Stimulated activated CD4-positive, alpha-beta T cell treated with anti-CD3 and anti-CD28 coated beads, Interleukin-1b, Interleukin-23, amount 100 ng/mL, for 4 hours (primary cell): ENCODE measurements at regions not wholly inside any gene's neighbourhood (a gene's known extent, or its start where the extent isn't known, plus 50 kb on each side); places are given as distances from the start of the nearest gene placed in this dataset.

Source experiments
- DNase-seq, 2 donors: peaks; one replicate each; pipeline ENCODE4 v3.0.0-alpha.2; 2020; ENCODE audit warnings: low read depth in 2 of 2

DNA sequence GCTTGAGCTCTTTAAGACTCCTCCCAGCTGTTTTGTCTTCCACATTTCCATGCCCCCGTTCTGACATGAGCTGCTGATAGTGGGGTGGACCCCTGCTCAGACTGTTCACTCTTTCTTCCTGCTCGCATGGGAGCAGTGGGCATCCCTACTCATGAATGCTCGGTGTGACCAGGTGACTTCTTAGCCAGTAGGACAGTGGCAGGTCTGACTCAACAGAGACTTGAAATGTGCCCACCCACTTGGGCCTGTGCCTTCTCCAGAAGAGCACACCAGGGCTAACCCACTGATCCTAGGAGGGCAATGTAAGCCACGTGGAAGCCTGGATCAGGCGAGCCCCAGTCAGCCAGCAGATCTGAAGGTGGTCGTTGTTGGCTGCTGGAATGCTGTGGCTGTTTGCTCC, 582.0 kb downstream of the QKI start:
- no peak for DNase-seq

DNA sequence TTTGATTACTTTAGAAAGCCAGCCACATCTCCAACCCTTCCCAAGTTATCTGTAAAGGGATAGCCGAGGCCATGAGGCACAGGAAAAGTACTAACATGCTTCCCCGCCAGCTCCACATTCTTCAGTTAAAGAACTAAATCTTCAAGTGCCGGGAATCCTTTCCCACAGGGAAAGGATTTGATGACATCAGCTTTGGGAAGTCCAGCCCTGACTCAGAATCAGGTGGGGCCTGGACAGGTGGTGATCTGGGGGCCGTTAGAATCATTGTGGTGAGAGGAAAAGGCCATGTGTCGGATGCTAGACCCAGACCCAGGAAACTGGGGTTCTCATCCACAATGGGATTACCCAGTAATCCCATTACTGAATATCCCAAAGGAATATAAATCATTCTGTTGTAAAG, 580.0 kb downstream of the QKI start:
- DNase-seq, result no peak

DNA sequence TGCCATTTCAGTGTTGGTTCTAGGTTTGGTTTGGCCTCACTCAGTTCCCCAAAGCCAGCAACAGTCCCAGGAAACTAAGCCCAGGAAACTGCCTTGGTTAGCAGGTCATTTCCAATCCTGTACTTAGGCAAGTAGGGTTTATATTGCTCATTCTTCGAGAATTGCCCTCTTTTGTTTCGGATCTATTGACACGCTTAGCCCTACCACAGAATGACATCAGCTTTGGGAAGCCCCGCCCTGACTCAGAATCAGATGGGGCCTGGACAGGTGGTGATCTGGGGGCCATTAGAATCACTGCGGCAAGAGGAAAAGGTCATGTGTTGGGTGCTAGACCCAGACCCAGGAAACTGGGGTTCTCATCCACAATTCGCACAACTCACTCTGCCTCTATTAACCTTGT, 578.2 kb downstream of the QKI start:
- DNase-seq, result no peak

DNA sequence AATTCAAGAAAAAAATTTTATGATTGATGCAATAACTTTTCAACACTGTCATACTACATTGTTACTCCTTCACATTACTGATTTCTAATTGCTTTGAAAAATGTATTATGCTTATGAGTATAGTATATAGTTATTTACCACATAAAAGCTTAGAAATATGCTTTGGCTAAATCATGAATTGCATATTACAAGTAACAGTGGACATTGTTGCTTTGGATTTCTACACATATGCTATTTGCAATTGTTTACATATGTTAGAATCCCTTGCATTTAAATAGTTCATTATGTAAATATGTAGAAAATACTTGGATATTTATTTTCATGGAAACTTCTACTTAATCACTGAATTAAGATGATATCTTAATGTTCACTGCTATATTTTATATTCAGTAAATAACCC, 577.5 kb downstream of the QKI start:
- DNase-seq, result no peak

DNA sequence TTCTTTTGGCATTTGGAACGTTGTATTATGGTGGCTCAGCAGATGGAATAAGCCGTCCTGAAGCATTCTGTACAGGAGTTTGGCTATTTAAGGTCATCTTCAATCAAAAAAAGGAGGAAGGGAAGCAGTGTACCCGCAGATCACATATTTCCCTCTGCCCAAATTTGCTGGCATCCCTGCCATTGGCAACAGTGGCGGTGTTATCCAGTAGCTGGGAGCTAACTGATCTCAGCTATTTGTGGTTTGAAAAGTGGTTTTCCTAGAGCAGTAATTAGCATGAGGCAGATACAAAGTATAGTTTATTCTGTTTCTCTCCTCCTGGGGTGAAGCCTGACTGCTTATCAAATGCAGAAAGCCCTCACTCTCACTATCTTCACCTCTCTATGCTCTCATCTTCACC, 576.8 kb downstream of the QKI start:
- no peak for DNase-seq

DNA sequence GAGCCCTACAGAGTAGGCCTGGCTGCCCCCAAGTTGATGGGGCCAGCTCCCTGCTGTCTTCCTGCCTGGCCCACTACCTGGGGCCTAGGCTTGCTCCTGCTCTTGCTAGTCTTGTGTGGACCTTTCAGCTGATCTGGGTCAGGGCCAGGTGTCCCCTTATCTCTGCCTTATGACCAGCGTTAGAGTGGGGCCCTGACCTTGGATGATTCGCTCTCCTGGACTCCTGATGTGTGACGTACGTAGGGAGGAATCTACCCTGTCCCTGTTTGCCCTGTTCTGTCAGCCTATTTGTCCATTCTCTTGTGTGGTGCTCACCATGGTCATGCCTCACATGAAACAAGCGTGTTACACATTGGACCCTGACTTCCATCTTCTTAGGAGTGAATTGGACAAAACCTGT, 571.8 kb downstream of the QKI start:
- DNase-seq, result no peak

DNA sequence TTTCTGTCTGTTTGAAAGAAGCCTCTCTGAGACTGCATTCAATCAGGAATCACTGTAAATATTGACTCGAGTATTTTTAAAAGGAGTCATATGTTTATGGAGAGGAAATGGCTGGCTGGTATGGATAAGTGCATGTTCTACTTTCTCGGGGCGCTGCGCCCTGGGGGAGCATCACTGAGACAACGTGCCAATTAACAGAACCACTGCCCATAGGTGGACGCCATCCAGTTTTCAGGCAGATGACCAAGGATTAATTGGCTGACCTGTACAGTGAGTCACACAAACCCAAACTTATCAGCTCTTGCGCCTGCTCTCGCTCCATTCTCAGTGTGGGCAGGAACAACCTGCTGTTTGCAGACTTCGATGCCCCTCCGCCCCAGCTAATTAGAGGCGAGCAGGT, 571.2 kb downstream of the QKI start:
- no peak for DNase-seq

DNA sequence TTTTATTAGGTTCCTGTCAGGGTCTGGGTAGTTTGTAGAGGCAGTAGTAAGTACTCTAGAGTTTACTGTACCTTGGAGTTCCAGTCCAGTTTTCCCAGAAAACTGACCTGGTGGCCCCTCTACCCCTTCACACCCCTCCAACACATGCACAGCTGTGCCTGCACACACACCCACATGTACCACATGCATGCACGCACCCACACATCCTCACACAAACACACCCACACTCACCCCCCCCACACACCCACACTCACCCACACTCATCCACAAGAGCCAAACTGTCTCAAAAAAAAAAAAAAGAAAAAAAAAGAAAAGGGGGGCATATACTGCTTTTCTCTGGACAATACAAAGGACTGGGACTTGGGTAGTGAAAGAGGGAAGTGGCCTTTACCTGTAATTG, 570.5 kb downstream of the QKI start:
- DNase-seq, result no peak

DNA sequence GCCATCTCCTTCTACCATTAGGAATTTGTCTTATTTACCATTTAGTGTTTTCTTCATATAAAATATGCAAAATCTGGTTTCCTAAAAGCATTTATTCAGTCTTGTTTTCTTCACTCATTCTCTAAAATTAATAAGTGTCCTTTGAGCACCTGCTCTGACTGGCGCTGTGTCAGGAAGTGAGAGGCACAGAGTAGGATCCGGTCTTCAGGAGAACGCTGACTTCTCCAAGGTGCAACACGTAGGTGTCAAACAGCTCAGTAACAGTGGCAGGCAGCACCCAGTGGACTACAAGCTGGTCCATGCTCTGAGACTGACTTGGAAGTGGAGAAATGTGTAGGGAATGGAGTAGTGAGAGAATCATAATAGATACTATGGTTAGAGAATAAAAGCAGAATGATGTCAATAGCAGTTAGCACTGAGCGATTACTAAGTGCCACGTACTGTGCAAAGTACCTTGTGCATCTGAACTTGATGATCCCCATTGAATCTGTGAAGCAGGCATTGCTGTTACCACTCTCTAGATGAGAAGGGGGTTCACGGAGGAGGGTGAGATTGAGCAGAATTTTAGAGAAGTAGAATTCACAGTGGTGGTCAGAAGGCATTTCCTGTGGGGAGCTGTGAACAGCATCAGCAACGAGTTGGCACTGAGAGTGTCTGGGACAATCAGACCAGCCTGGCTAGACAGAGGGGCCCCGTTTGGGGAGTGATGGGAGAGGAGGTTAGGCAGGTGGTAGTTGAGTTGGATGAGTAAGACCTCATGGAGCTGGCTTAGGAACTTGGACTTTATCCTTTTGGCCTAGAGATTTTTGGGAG, 569.8 kb downstream of the QKI start:
- DNase-seq, result no peak

DNA sequence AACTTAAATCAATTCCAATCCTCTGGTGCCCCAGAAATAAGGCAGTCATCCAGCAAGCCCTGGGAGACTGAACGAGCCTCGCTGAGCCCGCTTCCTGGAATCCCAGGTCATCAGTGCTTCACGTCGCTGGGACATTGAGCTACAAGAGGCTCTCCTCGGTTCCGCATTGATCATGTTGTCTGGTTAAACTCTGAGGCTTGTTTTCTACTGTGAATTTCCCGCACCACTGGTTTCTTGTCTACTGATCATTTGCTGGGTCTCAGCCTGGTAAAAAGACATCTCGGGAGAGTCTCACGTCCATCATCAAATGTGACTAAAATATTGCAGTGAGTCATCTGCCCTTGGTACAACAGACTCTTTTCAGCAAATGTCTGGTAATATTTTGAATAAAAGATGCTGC, 569.2 kb downstream of the QKI start:
- no peak for DNase-seq

DNA sequence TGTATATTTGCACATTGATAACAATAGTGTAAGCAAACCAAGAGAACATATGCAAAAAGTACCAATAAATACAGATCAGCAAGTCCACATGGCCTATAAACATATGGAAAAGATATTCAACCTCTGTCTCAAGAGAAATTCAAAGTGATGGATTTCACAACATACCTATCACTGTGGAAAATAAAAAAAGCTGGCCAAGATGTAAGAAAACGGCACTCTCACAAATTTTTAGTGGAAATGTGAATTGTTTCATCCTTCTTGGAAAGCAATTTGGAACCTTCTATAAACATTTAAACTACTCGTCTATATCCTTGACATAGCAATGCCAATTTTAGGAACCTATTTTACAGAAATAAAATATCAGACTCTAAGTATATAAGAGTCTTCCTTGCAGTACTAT, 559.8 kb downstream of the QKI start:
- DNase-seq, result no peak

DNA sequence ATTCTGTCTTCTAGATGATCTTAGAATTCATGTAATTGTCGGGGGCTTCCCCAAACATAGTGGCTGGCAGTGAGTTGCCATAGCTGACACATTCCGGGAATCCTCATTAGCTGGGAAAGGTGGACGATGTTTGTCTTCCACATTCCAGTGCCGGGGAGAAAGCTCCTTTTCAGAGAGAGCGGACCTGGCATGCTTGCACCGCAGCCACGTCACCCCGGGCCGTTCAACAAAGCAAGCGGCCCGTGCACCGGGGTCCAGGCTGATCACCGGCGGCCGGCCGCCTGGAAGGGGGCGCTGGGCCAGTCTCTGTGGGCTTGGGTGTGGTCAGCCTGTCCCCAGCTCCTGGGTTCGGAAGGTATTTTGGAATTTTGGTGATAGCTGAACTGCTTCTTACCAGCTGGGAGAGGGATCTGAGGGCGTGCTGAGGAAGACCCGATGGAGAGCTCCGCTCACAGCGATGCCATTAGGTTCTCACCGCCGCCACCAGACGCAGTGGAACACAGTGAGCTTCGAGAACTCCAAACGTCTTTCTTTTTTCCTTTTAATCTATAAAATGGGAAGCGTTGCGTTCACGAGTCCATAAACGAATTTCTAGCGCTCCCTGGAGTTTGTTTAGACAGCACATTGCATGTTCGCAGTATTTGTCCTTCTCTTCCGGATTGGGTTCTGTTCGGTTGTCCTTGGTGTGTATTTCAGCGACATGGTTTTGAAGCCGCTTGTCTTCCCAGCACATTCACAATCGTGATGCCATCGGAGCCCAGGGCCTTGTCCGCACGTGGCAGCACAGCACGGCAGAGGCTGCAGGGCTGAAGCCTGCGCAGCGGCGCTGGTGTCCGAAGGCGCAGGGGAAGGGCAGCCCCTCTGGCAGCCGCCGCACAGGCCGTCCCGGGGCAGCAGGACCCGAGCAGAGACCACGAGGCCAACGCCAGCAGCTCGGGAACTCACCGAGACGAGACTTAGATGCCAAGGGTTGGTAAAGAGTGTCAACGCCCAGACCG, 557.6 kb downstream of the QKI start:
- no peak for DNase-seq

DNA sequence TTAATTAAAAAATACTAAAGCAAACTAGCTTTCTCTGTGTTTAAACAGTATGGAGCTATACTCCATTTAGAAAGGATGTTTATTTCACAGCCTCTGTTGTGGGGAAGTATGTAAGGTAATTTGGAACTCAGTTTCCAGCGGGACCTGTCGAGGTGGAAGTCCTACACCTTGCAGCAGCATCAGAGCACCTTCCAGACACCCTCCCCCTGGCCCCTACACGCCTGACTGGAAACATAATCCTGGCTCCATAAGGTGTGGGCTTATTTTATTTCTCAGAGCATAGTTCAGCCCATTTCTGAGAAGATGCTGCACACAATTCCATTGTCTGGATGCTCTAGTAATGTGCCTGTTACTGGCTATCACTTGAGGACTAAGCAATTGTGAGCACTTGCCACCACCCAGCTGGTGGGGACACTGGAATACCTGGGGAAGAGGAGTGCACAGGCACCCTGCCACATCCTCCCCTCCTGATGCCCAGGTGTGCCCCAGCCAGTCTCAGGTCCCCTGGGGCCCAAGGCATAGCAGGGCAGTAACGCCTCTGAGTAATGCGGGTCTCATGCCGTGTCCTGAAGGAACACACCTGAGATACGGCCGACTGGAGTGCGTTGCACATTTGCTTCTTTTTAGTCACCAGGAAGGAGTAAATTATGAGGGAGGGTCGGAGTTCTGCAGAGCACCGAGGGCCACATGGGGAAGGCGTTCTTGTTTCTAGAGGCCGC, 556.5 kb downstream of the QKI start:
- DNase-seq, result no peak

DNA sequence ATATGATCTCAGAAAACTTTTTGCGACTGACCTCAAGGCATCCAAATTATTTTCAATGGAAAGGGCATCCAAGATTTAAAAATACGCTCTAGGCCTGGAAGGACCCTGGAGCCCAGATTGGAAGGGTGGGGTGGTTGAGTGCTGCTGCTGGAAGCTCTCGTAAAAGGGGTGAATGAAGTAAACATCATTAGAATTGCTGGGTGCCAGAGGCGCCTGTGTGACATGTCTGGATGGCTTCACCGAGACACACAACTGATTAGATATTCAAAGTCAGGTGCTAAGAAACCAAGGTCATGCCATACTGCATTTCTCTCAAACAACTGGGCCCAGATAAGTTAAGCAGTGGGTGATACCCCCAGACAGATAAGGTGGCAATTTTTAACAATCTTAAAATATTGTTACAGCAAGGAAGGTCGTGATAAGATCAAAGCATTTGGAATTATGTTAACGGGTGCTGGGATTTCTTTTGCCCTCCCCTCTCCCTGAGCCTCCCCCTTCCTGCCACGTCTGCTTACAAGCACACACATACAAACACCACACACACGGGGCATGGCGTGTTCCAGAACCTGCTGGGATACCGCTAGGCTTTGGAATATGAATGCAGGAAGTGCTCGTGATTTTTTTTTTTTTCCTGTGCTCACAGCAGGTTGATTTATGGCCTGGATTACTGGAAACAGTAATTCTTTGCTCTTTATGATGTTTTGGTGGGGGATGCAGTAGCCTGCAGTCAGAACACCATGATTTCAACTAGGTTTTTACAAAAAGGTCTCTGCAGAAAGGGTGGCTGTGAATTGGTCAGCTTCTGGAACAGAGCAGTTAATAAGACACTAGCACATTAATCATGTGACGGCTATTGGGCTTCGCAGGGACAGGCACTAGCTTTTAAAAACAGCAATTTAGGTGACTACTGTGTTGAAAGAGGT, 551.2 kb downstream of the QKI start:
- no peak for DNase-seq

DNA sequence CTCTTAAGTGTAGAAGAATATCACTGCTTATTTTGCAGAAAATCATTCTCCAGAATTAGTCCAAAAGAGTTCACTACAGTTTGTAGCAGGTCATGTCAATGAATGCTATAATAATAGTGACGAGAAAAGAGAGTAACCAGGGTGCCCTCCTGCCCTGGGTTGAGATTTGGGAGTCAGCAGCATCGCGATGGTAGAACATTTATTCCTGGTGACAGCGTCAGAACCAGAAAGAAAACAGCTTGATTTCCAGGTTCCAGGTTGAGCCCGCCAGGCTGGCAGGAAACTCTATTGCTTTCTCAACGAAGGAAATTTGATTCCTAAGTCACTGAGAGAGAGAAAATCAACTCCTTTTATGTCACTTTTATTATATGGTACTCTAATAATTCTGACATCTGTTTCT, 550.3 kb downstream of the QKI start:
- DNase-seq, result no peak

DNA sequence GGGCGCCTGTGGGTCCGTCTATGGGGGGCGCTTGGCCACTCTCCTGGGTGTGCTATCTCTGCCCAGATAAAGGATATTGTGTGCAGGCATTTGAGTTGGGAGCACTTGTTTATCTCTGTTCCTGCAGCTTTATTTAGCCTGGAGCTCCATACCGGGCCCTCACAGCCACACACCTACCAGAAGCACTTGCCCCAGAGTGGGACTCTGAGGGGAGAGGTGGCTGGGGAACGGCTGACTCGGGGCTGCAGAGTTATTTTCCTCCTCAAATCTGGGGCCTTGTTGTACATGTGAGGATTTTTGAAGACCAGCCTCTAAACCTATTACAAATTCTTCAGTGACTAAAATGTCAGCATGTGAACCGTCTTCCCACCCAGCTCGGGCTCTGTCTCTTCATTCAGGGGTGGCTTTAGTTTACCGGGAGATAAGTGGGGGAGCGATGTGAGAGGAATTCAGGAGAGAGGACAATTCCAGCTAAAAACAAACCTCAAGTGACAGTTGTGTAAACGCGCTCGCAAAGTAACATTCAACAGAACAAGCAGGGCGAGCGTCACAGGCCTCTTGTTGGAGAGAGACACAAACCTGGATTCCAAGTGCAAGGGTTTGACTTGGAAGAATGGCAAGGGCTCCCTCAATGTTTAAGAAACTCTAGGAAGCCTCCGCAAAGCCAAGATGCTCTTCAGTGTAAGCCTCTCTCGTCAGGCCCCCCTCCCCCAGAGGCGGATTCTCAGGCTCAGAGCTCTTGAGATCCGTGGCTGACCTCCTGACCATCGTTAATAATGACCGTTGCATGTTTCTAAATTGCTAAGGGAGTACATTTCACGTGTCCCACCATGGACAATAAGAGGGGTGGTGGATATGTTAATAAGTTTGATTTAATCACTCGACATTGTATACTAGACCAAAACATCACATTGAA, 548.9 kb downstream of the QKI start:
- no peak for DNase-seq

DNA sequence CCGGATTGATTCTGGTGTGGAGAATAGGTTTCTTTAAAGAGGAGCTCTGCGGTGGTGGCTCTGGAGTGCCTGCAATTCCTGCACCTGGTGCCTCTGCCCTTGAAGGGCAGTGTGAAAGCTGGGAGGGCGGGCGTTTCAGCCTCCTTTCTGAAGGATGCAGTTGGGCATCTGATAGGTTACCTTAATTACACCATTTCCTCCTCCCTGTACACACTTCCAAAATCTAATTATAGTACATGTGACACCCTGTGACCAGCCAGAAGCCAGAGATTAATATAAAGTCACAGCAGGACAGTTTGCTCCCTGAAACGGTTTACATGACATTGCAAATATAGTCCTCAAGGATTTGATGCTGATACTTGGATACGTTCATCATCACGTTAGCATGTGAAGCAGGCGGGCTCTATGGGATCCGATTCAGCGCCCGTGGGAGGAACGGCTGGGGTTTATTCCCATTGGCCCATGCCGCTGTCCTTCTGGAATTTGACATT, 548.2 kb downstream of the QKI start:
- no peak for DNase-seq

DNA sequence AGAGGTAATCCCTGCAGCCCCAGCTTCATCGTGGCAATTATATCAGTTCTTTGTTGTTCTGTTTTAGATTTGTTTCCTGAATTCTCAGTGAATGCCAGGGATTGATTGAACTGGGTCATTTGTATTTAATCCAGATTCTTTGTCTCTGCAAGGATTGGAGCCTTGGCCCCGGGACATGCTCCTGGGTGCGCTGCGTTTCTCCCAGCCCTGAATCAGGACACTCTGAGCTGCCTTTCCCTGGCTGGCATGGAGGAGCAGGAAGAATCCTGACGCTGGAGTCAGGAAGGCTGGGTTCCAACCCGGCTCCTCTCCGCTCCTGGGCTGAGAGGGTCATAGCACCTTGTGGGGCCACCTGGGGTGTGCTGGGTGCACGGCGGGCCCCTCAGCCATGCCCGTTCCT, 545.6 kb downstream of the QKI start:
- no peak for DNase-seq

DNA sequence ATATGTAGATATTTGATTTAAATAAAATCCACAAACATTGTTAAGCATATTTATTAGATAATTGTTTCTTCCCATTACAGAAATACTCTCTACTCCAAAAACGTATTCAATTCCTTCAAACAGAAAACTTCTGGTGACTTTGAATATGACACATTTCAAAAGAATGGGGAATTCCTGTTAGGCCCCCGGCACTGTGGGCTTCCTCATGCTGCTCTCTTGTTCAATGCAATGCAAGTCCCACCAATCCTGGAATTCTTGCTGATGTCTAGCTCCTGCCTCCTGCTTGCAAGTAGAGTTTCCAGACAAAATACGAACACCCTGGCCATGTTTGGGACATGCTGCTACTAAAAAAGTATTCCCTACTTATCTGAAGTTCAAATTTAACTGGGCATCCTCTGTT, 544.1 kb downstream of the QKI start:
- DNase-seq, result no peak
